GM12878 (cell line): ENCODE measurements at regions not wholly inside any gene's neighbourhood (a gene's known extent, or its start where the extent isn't known, plus 50 kb on each side); places are given as distances from the start of the nearest gene placed in this dataset.

Experiments used
- ATAC-seq: fragments of 200-7000 bp; cut with Tn5 transposase; 3 replicates; pipeline ENCODE4 v1.9.1; 2020; ENCODE audit warnings: mild to moderate bottlenecking, moderate library complexity
- BruUV-seq: library from RNA; stranded (reverse); fragments of 400-500 nt; replicated peaks from 2 replicates; lab custom pipeline; 2021; lab: Mats Ljungman, UMichigan
- CTCF ChIA-PET: fragments of 300-600 bp; sonication (Branson Sonifier 250); formaldehyde crosslinking; extraction: SDS; loops from one replicate; lab custom pipeline; 2021; ENCODE audit warnings: inconsistent platforms; lab: Yijun Ruan, JAX
- POLR2A ChIA-PET: fragments of 350-600 bp; formaldehyde crosslinking; extraction: SDS; loops from one replicate; lab custom pipeline; 2021; ENCODE audit warnings: inconsistent platforms; lab: Charles Lee
- RAD21 ChIA-PET: fragments of 300-600 bp; sonication (Branson Sonifier 250); formaldehyde crosslinking; loops from one replicate; lab custom pipeline; 2023; ENCODE audit warnings: antibody characterized with exemption; ENCODE audit not compliant: unreplicated experiment; lab: Charles Lee
- SMC1A ChIA-PET: fragments of 300-600 bp; sonication (Branson Sonifier 250); formaldehyde crosslinking; loops from one replicate; lab custom pipeline; 2023; ENCODE audit not compliant: unreplicated experiment, uncharacterized antibody; lab: Charles Lee
- DNase-seq: peaks from one replicate; pipeline ENCODE4 v3.0.0-alpha.2; 2011; ENCODE audit warnings: low read depth, low spot score
- FAIRE-seq: peaks from 3 replicates; lab custom pipeline; 2011; peaks lifted over from hg19 to GRCh38; lab: Jason Lieb, UNC
- H2AFZ ChIP-seq: 2 replicates; pipeline ENCODE4 v1.6.0; 2011; ENCODE audit warnings: low read depth, low read length, control low read depth; ENCODE audit not compliant: control insufficient read depth
- H3K27ac ChIP-seq: 2 replicates; pipeline ENCODE4 v1.5.1; 2011; ENCODE audit warnings: control low read depth; ENCODE audit not compliant: control insufficient read depth, insufficient read depth
- H3K27me3 ChIP-seq, 2 experiments: replicated peaks in 1 of 2; 2 replicates each; pipeline versions ENCODE4 v1.6.0 to v1.6.1; 2011; ENCODE audit warnings: low read length in 1 of 2; ENCODE audit not compliant: control insufficient read depth in 2 of 2, insufficient read depth in 2 of 2
- H3K36me3 ChIP-seq, 2 experiments: 2 replicates each; pipeline ENCODE4 v1.5.1; 2011; ENCODE audit warnings: low read length in 1 of 2; ENCODE audit not compliant: control insufficient read depth in 2 of 2, insufficient read depth in 2 of 2
- H3K4me1 ChIP-seq: 2 replicates; pipeline ENCODE4 v1.6.1; 2011; ENCODE audit warnings: mild to moderate bottlenecking, low read length, moderate library complexity, mixed read lengths; ENCODE audit not compliant: control insufficient read depth, insufficient read depth
- H3K4me2 ChIP-seq: 2 replicates; pipeline ENCODE4 v1.6.0; 2011; ENCODE audit warnings: control low read depth; ENCODE audit not compliant: control insufficient read depth, insufficient read depth
- H3K4me3 ChIP-seq: fragments of 200-600 bp; sonication (generic); 2 replicates; pipeline ENCODE4 v1.5.1; 2016
- H3K79me2 ChIP-seq: 2 replicates; pipeline ENCODE4 v1.6.0; 2011; ENCODE audit warnings: low read length; ENCODE audit not compliant: control insufficient read depth, insufficient read depth
- H3K9ac ChIP-seq: 2 replicates; pipeline ENCODE4 v1.8.0; 2011; ENCODE audit warnings: low read length, control low read depth, mixed read lengths; ENCODE audit not compliant: control insufficient read depth, insufficient read depth
- H3K9me3 ChIP-seq: replicated peaks from 3 replicates; pipeline ENCODE4 v1.5.1; 2011; ENCODE audit warnings: mild to moderate bottlenecking, low read length; ENCODE audit not compliant: control insufficient read depth, insufficient read depth
- H4K20me1 ChIP-seq: 2 replicates; pipeline ENCODE4 v1.6.0; 2011; ENCODE audit not compliant: control insufficient read depth, insufficient read depth
- BCL11A ChIP-seq: IDR thresholded peaks from 2 replicates; pipeline ENCODE4 v1.6.1; 2011; ENCODE audit warnings: low read depth, low read length
- ELK1 ChIP-seq: IDR thresholded peaks from 2 replicates; pipeline ENCODE4 v1.6.1; 2012; ENCODE audit warnings: low read depth, low read length, improper control_type of control experiment
- ETV6 ChIP-seq, 2 experiments: fragments of 450-650 bp in 1 of 2; IDR thresholded peaks in 1 of 2; conservative IDR thresholded peaks in 1 of 2; 2 replicates each; pipeline ENCODE4 v1.6.1; 2014; ENCODE audit warnings: antibody characterized with exemption in 1 of 2, borderline replicate concordance in 1 of 2, low read depth in 1 of 2, mild to moderate bottlenecking in 1 of 2, moderate library complexity in 1 of 2
- MYC ChIP-seq: IDR thresholded peaks from 2 replicates; pipeline ENCODE4 v1.6.1; 2011; ENCODE audit warnings: mild to moderate bottlenecking, low read length, moderate library complexity, inconsistent platforms; ENCODE audit not compliant: insufficient read depth, insufficient replicate concordance, insufficient read length, severe bottlenecking
- NR2C2 ChIP-seq: IDR thresholded peaks from 2 replicates; pipeline ENCODE4 v1.6.1; 2011; ENCODE audit warnings: borderline replicate concordance, low read depth; ENCODE audit not compliant: control insufficient read depth, insufficient read length
- PML ChIP-seq: IDR thresholded peaks from 2 replicates; pipeline ENCODE4 v1.6.1; 2012; ENCODE audit warnings: low read length, inconsistent platforms
- ZZZ3 ChIP-seq: IDR thresholded peaks from 2 replicates; pipeline ENCODE4 v1.6.1; 2011; ENCODE audit warnings: low read depth; ENCODE audit not compliant: control insufficient read depth, insufficient read length
- WGBS: methylation state at CpG from one replicate; pipeline ENCODE4 v1.1.6; 2016; ENCODE audit warnings: low lambda C conversion rate; ENCODE audit not compliant: insufficient replicate concordance, insufficient coverage; ENCODE audit errors: missing lambda C conversion rate; 5-methylcytosine and 5-hydroxymethylcytosine counted together
- in situ Hi-C: fragments of 300-500 bp; cut with MboI; formaldehyde crosslinking; loops from 9 replicates; pipeline ENCODE4 v1.14.3; 2018; ENCODE audit warnings: mixed read lengths
- intact Hi-C: fragments of 100-400 bp; cut with micrococcal nuclease; formaldehyde crosslinking; loops from one replicate; pipeline ENCODE4 v1.14.2; 2022; ENCODE audit not compliant: unreplicated experiment

- no peak overlapping the region for H2AFZ ChIP-seq
- SMC1A ChIA-PET, result no interaction called here
- in situ Hi-C loops, result no loop called here
- ATAC-seq, result no peak
- H3K36me3 ChIP-seq, result no peaks in the 10 kb centered on the region
- no TSS peak for BruUV-seq
- H3K4me3 ChIP-seq, result no peak overlapping the region
- RAD21 ChIA-PET, result no interaction called here
- no peaks in the 10 kb centered on the region for H4K20me1 ChIP-seq
- TF ChIP-seq ETV6 (conservative IDR thresholded peaks at IDR 0.05 in 1 of 2, IDR thresholded peaks at IDR 0.05 in 1 of 2; ENCODE audit: borderline replicate concordance in 1 of 2, low read depth in 1 of 2) (no peak), PML (no peak), BCL11A (no peak), NR2C2 (no peak), MYC (no peak)
- H3K79me2 ChIP-seq, result no peaks in the 10 kb centered on the region
- no peak for DNase-seq
- intact Hi-C loops, result no loop called here
- H3K27ac ChIP-seq, result no peak overlapping the region
- WGBS, result 39% methylated on average over 2 of the region's 2 CpGs
- H3K27me3 ChIP-seq, result no peaks in the 10 kb centered on the region
- no peak for FAIRE-seq
- no peaks in the 10 kb centered on the region for H3K4me1 ChIP-seq
- no peaks in the 10 kb centered on the region for H3K9me3 ChIP-seq
- H3K4me2 ChIP-seq, result no peak overlapping the region
- CTCF ChIA-PET, result no interaction called here
- POLR2A ChIA-PET, result no interaction called here
- H3K9ac ChIP-seq, result no peak overlapping the region
These were observed 247.9 kb downstream of the TENT4A start for GRCh38 chr5:6961123-6961522.

GRCh38 chr5:6961837-6962635 is 248.8 kb downstream of the TENT4A start:
- WGBS, result 12% methylated on average over 12 of the region's 12 CpGs
- H3K27ac ChIP-seq, result no peak overlapping the region
- H4K20me1 ChIP-seq, result no peaks in the 10 kb centered on the region
- SMC1A ChIA-PET, result no interaction called here
- POLR2A ChIA-PET, result no interaction called here
- no peaks in the 10 kb centered on the region for H3K27me3 ChIP-seq
- H2AFZ ChIP-seq, result no peak overlapping the region
- no peaks in the 10 kb centered on the region for H3K36me3 ChIP-seq
- H3K4me1 ChIP-seq, result no peaks in the 10 kb centered on the region
- intact Hi-C loops, result no loop called here
- no peak overlapping the region for H3K4me2 ChIP-seq
- no peak overlapping the region for H3K9ac ChIP-seq
- BruUV-seq, result no TSS peak
- no peak for FAIRE-seq
- TF ChIP-seq ZZZ3 (no peak), ELK1 (no peak)
- no peak for DNase-seq
- no peaks in the 10 kb centered on the region for H3K79me2 ChIP-seq
- no peak for ATAC-seq
- CTCF ChIA-PET, result no interaction called here
- RAD21 ChIA-PET, result no interaction called here
- H3K9me3 ChIP-seq, result no peaks in the 10 kb centered on the region
- in situ Hi-C loops, result no loop called here
- H3K4me3 ChIP-seq, result no peak overlapping the region
